ENCODE measurements at regions not wholly inside any gene's neighbourhood (a gene's known extent, or its start where the extent isn't known, plus 50 kb on each side); places are given as distances from the start of the nearest gene placed in this dataset.

DNA sequence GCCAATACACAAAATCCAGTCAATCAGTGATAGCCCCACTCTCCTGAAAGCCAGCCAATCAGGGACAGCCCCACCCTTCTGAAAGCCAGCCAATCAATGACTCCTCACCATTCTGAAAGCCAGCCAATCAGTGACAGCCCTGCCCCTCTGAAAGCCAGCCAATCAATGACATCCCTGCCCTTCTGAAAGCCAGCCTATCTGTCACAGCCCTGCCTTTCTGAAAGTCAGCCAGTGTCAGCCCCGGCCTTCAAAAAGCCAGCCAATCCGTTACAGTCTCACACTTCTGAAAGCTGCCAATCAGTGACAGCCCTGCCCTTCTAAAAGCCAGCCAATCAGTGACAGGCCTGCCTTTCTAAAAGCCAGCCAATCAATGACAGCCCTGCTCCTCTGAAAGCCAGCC lies 95.9 kb upstream of the HDAC4 start:
- no peak for DNase-seq (ENCODE audit: low read depth)

DNA sequence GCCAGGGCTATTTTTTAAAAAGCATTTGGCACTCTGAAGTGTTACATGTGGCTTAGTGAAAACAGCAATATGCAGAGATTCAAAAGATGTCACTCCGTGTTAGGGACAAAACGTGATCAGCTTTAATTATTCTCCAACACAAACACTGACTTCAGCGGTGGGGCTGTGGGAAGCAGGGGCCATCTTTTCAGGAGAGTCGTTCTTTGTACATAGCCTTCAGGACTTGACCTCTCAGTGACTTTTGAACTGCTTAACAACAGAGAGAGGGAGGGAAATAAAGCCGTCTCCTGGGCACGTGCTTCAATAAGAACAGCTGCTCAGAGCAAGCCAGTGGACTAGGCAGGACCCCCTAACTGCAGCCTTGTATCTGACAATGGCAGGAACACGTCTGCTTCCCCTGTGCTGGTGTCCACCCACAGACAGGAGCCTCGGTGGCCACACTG lies 95.0 kb upstream of the HDAC4 start:
- in situ Hi-C loops (cut with HindIII; ENCODE audit: low sequenced_read_pairs), result no loop called here

More for the DNA sequence above, 95.9 kb upstream of the HDAC4 start:
- TF ChIP-seq, protein P1, sequence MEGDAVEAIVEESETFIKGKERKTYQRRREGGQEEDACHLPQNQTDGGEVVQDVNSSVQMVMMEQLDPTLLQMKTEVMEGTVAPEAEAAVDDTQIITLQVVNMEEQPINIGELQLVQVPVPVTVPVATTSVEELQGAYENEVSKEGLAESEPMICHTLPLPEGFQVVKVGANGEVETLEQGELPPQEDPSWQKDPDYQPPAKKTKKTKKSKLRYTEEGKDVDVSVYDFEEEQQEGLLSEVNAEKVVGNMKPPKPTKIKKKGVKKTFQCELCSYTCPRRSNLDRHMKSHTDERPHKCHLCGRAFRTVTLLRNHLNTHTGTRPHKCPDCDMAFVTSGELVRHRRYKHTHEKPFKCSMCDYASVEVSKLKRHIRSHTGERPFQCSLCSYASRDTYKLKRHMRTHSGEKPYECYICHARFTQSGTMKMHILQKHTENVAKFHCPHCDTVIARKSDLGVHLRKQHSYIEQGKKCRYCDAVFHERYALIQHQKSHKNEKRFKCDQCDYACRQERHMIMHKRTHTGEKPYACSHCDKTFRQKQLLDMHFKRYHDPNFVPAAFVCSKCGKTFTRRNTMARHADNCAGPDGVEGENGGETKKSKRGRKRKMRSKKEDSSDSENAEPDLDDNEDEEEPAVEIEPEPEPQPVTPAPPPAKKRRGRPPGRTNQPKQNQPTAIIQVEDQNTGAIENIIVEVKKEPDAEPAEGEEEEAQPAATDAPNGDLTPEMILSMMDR (IDR thresholded peaks at IDR 0.05; ENCODE audit: low read depth, low read length, missing control alignments), result no peak
- in situ Hi-C loops (cut with HindIII; ENCODE audit: low sequenced_read_pairs), result no loop called here
- no peak overlapping the region for H3K4me3 ChIP-seq (ENCODE audit: low read depth, low read length)

DNA sequence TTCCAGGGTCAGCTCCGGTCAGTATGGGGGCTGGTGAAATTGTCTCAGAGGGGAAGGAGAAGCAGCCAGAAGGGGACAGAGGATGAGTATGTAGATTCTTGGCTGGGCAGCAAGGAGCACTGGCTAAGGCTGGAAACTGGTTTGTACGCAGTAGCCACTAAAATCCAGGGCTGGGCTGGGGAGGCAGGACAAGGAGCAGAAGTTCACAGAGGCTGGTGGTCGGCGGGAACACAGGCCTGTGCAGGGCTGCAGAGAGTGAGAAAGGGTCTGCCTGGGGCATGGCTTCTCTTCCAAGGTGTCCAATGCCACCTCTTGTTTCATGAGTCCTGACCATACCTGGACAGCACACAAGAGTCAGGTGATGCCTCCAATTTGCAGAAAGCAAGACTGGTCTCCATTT lies 94.4 kb upstream of the HDAC4 start:
- no peak overlapping the region for H3K4me3 ChIP-seq (ENCODE audit: low read depth, low read length)
- TF ChIP-seq, protein P1 (IDR thresholded peaks at IDR 0.05; ENCODE audit: low read depth, low read length, missing control alignments), result no peak
- no peak for DNase-seq (ENCODE audit: low read depth)
- in situ Hi-C loops (cut with HindIII; ENCODE audit: low sequenced_read_pairs), result no loop called here

More for the DNA sequence above, 95.0 kb upstream of the HDAC4 start:
- no peak for DNase-seq (ENCODE audit: low read depth)
- no peak overlapping the region for H3K4me3 ChIP-seq (ENCODE audit: low read depth, low read length)
- TF ChIP-seq, protein P1 (IDR thresholded peaks at IDR 0.05; ENCODE audit: low read depth, low read length, missing control alignments), result no peak

DNA sequence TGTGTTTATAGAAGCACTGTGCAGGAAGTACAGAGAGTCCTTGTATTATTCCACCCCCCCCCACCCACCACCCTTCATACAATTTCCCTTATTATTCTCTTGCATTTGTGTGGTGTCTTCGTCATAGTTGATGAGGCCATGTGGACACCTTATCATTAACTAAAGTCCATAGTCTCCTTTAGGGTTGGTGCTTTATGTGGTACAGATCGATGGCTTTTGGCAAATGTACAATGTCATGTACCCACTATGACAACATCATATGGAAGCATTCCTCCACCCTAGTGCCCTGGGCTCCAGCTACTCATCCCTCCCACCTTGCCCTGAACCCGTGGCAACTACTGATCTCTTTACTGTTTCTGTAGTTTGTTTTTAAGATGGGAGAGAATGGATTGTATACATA lies 93.8 kb upstream of the HDAC4 start:
- in situ Hi-C loops (cut with HindIII; ENCODE audit: low sequenced_read_pairs), result no loop called here
- H3K4me3 ChIP-seq (ENCODE audit: low read depth, low read length), result no peak overlapping the region
- TF ChIP-seq, protein P1 (IDR thresholded peaks at IDR 0.05; ENCODE audit: low read depth, low read length, missing control alignments), result no peak

DNA sequence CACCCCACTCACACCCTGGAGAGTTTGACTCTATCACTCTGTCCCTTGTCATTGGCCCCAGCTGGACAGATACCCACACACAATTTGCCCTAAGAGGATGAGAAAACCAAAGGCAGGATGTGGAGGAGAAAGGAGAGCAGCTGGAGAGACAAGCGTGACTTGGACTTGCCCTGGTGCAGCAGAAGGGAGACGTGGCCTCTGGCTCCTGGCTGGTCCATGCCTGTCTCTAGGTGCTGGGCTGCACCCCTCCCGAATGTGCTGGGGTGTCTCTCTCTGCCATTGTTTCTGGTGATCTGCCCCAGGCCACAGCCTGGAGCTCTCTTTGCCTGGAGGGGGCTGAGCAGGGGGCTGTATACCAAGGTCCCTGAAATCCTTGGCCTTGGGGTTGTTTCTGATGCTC lies 88.7 kb upstream of the HDAC4 start:
- H3K4me3 ChIP-seq (ENCODE audit: low read depth, low read length), result no peak overlapping the region
- DNase-seq (ENCODE audit: low read depth), result no peak
- in situ Hi-C loops (cut with HindIII; ENCODE audit: low sequenced_read_pairs), result loop anchor here (10.0 kb wide), 1 partner anchor 55 kb away; no protein-coding TSS in a partner anchor
- TF ChIP-seq, protein P1 (IDR thresholded peaks at IDR 0.05; ENCODE audit: low read depth, low read length, missing control alignments), result no peak

More for the DNA sequence above, 93.8 kb upstream of the HDAC4 start:
- DNase-seq (ENCODE audit: low read depth), result no peak

DNA sequence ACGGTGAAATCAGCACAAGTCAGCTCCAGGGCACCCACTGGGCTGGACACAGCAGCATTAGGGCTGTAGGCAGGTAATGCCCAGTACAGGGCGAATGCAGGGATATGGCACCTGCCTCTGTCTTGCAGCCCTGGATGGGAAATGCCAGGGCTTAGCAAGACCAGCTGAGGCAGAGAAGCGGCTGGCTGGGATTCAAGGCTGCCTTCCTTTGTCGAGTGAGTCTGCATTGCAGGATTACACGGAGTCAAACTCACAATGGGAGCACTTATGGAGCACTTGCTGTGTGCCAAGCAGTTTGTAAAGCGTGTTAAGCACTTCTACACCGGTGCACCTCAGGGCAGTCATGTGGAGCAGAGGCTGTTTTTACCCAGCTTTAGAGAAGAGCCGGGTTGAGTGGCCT lies 87.3 kb upstream of the HDAC4 start:
- in situ Hi-C loops (cut with HindIII; ENCODE audit: low sequenced_read_pairs), result loop anchor here (10.0 kb wide), 1 partner anchor 57 kb away; no protein-coding TSS in a partner anchor
- TF ChIP-seq, protein P1 (IDR thresholded peaks at IDR 0.05; ENCODE audit: low read depth, low read length, missing control alignments), result no peak

More for the DNA sequence above, 87.3 kb upstream of the HDAC4 start:
- H3K4me3 ChIP-seq (ENCODE audit: low read depth, low read length), result no peak overlapping the region
- DNase-seq (ENCODE audit: low read depth), result no peak
